Stimulated activated effector memory CD8-positive, alpha-beta T cell treated with anti-CD3 and anti-CD28 coated beads, Interleukin-12 subunit alpha, Interleukin-12 subunit beta, amount 100 ng/mL, for 72 hours (primary cell): ENCODE measurements at regions not wholly inside any gene's neighbourhood (a gene's known extent, or its start where the extent isn't known, plus 50 kb on each side); places are given as distances from the start of the nearest gene placed in this dataset.
A peak's percentile ranks its signal among the peaks of the same experiment; 100 is the strongest.

Source experiments
- ATAC-seq: fragments of 150-1000 bp; cut with Tn5 transposase; 2 replicates; pipeline ENCODE4 v1.10.0; 2021
- DNase-seq, 2 donors: peaks; one replicate each; pipeline ENCODE4 v3.0.0; 2021 to 2022; ENCODE audit warnings: low spot score in 2 of 2
- H3K27ac Mint-ChIP-seq: one replicate; pipeline ENCODE4 v1.8.0; 2022; ENCODE audit warnings: mild to moderate bottlenecking, mixed read lengths
- H3K36me3 Mint-ChIP-seq: one replicate; pipeline ENCODE4 v1.8.0; 2022; ENCODE audit warnings: mild to moderate bottlenecking, mixed read lengths
- H3K4me1 Mint-ChIP-seq: one replicate; pipeline ENCODE4 v1.8.0; 2022; ENCODE audit warnings: mixed read lengths
- H3K4me3 Mint-ChIP-seq: one replicate; pipeline ENCODE4 v1.8.0; 2022; ENCODE audit warnings: mild to moderate bottlenecking, mixed read lengths
- H3K9me3 Mint-ChIP-seq: one replicate; pipeline ENCODE4 v1.8.0; 2022; ENCODE audit warnings: mixed read lengths

DNA sequence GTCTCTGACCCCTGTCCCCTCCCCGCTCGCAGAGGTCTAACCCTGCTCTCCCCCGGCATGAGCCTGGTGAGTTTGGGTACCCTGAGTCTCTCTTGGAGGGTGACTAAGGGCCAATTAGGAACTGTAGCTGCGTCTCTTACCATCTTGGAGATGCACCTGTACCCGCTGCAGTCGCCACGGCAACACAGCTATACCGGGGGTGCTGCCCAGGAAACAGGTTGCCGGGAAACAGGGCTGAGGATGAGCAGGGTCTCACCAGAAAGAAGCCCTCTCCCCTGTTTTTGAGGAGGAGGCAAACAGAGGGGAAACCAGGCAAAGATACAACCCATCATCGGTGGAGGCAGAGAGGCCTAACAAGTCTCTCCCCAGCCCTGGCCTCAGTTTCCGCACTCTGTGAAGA, 140.2 kb downstream of the TMEM132E start:
- H3K9me3 Mint-ChIP-seq, result peaks cover 2% of the 10 kb centered on the region
- ATAC-seq (no peak), DNase-seq (no peak)
- no peaks in the 10 kb centered on the region for H3K36me3 Mint-ChIP-seq
- H3K27ac Mint-ChIP-seq, result no peak overlapping the region
- H3K4me3 Mint-ChIP-seq, result no peak overlapping the region
- no peaks in the 10 kb centered on the region for H3K4me1 Mint-ChIP-seq

DNA sequence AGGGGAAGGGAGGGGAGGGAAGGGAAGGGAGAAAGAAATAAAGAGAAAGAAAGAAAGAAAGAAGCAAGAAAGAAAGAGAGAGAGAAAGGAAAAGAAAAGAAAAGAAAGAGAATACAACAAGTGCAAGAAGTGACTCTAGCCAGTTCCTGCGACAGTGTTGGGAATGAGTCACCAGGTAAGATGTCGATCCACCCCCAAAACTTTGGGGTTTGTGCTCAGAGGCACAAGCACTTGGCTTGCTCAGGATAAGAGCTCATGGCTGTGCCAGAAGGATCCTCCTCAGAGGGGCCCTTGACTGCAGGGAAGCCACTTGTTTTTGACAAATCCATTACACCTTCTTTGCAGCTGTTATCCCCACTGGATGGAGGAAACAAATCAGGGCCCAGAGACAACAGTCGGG, 137.7 kb downstream of the TMEM132E start:
- H3K4me3 Mint-ChIP-seq, result no peak overlapping the region
- H3K9me3 Mint-ChIP-seq, result peaks cover 2% of the 10 kb centered on the region
- ATAC-seq (no peak), DNase-seq (no peak)
- no peak overlapping the region for H3K27ac Mint-ChIP-seq
- no peaks in the 10 kb centered on the region for H3K4me1 Mint-ChIP-seq
- H3K36me3 Mint-ChIP-seq, result no peaks in the 10 kb centered on the region

DNA sequence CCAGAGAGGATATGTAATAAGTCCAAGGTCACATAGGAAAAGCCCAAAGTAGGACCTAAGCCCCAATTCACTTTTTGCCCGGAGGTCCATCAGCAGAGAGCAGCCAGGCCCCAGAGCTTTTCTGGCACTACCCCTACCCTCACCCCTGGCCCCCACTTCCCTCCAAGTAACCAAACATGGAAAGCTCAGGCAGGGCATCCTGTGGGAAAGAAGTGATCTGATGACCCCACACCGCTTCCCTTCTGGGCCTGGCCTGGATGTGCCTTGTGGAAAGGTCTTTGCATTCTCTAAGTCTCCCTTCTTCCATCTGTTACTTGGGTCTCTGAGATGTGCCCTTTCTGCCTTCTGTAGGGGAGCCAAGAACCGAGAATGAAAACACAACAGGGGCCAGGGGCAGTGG, 136.9 kb downstream of the TMEM132E start:
- no peaks in the 10 kb centered on the region for H3K36me3 Mint-ChIP-seq
- H3K9me3 Mint-ChIP-seq, result peaks cover 2% of the 10 kb centered on the region
- H3K27ac Mint-ChIP-seq, result no peak overlapping the region
- ATAC-seq, result no peak
- DNase-seq, result no peak
- H3K4me1 Mint-ChIP-seq, result no peaks in the 10 kb centered on the region
- no peak overlapping the region for H3K4me3 Mint-ChIP-seq

DNA sequence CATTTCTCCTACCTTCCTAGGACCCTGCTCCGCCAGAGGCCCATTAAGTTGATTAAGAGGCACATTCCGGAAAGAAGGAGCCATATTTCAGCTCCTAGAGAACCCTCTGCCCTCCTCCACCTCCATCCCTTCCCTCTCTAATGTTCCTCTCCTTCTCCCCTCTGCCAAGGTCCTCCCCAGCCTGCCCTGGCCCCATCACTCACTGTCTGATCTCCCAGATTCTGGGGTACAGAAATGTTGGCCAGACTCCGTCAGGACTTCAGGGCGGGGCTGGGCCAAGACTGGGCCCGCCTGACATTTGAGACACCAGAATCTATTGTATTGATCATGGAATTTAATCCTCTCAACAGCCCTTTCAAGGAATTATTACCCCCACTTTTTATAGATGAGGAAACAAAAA, 136.1 kb downstream of the TMEM132E start:
- no peaks in the 10 kb centered on the region for H3K4me1 Mint-ChIP-seq
- peaks cover 2% of the 10 kb centered on the region for H3K9me3 Mint-ChIP-seq
- H3K27ac Mint-ChIP-seq, result no peak overlapping the region
- H3K36me3 Mint-ChIP-seq, result no peaks in the 10 kb centered on the region
- DNase-seq, result no peak
- ATAC-seq, result no peak
- no peak overlapping the region for H3K4me3 Mint-ChIP-seq

DNA sequence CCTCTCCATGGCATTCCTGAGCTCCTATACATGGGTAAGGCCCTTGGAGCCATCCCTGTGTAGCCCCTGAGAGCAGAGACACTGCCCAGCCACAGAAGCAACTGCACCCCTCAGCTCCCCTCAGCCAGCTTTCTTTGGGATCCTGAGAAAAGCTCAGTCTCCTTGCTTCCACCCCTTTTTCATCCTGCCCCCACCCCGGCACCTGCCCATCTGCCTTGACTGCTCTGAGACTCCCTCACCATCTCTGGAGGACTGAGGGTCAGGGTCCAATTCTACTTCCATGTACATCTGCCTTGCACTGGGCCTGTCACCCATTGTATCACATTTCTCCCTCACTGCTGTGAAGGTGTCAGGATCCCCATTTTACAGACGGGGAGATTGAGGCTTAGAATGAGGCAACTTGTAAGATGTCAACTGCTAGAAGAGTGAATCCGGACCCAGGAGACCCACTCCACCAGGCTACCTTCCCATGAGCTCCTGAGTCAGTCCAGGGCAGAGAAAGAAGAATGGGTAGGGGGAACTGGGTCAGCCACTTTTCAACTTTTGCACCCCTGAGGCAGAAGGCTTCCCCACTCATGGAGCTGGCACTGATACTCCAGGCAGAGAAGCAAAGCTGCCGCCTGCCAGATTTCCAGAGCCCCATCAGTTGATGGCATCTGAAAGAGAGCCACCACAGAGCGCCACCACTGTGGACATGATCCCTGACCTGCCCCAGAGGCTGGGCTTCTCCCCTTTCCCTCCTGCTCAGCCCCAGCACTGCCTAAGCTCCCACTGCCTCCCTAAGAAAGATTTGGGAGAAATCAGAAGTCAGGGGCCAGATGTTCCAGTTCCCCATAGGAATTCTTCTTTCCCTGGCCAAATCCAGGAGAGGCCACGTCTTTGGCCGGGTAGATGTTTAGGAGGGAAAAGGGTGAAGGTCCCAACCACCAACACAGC, 135.4 kb downstream of the TMEM132E start:
- no peak for ATAC-seq
- Mint-ChIP-seq H3K4me1 (no peaks in the 10 kb centered on the region), H3K27ac (no peak overlapping the region), H3K4me3 (no peak overlapping the region), H3K36me3 (no peaks in the 10 kb centered on the region), H3K9me3 (peaks cover 2% of the 10 kb centered on the region)
- no peak for DNase-seq

DNA sequence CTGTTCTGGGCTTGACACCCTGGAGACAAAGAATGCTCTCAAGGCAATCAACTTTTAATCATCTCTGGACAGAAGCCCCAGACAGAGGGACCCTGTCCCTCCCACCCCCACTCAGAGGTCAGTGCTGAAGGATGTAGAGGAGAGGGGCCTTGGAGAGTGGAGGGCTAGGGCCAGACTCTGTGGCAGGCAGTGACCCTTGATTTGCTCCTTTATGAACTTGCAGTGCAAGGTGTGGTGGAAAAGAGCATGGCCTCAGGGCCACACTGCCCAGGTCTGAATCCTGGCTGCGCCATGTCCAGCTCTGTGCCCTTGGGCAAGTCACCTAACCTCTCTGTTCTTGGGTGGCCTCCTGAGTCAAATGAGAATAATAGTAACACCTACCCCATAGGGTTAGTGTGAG, 134.3 kb downstream of the TMEM132E start:
- H3K4me3 Mint-ChIP-seq, result no peak overlapping the region
- H3K36me3 Mint-ChIP-seq, result no peaks in the 10 kb centered on the region
- no peak overlapping the region for H3K27ac Mint-ChIP-seq
- H3K9me3 Mint-ChIP-seq, result peaks cover 2% of the 10 kb centered on the region
- ATAC-seq (no peak), DNase-seq (no peak)
- H3K4me1 Mint-ChIP-seq, result no peaks in the 10 kb centered on the region

DNA sequence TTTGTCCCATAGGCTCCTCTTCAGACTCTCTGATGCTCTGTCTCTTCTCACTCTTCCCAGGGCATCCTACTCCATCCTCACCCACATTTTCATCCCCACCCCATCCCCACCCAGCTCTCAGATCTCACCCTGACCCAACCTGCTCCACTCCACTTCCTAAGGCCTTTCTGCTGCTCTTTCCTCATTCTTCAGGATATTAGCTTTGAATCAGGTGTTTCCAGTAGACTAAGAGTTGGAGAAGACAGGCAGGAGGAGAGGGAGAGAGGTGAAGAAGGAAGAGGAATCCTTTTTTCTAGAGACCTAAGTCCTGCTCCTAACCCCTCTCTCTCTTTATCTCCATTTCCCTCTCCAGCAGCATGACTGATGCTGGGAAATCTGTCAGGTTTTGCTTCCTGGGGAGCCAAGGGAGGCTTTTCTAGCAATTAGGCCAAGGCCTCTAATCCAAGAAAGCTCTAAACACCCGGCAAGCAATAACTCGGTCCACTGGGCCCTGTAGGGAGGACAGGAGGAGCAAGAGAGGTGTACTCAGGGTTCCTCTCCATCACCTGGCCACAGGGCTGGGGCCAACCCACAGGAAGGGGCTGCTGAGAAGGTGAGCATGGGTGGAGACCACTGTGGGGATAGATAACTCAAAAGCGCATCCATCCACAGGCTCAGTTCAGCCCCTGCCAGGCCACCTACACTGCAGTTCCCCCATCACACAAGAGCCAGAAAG, 133.3 kb downstream of the TMEM132E start:
- no peaks in the 10 kb centered on the region for H3K36me3 Mint-ChIP-seq
- ATAC-seq (no peak), DNase-seq (no peak)
- H3K4me1 Mint-ChIP-seq, result no peaks in the 10 kb centered on the region
- H3K4me3 Mint-ChIP-seq, result no peak overlapping the region
- no peak overlapping the region for H3K27ac Mint-ChIP-seq
- H3K9me3 Mint-ChIP-seq, result peaks cover 2% of the 10 kb centered on the region

DNA sequence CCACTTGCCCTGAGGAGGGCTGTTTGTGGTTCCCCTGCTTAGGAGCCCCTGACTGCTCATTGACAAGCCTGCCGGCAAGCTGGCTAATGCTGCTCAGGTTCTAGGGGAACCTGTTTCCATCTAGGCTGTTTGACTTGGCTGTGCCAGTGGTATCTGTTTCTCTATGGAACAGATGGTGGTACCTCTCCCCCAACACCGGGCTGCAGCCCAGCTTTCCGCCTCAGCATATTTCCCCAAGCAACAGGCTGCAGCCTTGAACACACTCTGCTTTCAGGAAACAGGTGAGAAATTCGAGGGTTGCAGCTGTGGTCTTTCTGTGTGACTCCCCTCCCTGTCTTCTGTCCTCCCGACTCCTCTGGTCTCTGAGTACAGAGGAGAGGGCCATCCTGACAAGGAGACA, 132.3 kb downstream of the TMEM132E start:
- DNase-seq (no peak), ATAC-seq (no peak)
- Mint-ChIP-seq H3K9me3 (peaks cover under 1% of the 10 kb centered on the region), H3K27ac (no peak overlapping the region), H3K4me3 (no peak overlapping the region), H3K4me1 (no peaks in the 10 kb centered on the region), H3K36me3 (no peaks in the 10 kb centered on the region)

DNA sequence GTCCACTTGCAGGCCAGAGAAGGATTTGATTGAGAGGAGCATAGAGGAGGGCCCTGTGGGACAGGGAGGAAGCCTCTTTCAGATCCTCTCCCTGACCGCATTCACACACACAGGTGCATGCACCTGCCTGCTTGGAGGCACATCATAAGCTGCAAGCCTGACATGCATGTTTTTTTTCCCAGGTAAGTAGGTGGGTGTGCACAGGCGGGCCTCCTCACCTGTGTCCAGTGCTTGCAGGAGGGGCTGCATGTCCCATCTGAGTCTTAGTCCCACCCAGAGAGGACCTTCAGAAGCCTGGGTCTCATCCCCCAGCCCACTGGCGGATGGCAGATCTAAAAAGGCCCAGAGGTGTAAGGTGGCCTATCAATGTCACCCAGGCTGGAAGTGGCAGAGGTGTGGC, 130.8 kb downstream of the TMEM132E start:
- Mint-ChIP-seq H3K36me3 (no peaks in the 10 kb centered on the region), H3K4me3 (no peak overlapping the region), H3K27ac (no peak overlapping the region), H3K4me1 (no peaks in the 10 kb centered on the region), H3K9me3 (no peaks in the 10 kb centered on the region)
- ATAC-seq, result no peak
- no peak for DNase-seq

DNA sequence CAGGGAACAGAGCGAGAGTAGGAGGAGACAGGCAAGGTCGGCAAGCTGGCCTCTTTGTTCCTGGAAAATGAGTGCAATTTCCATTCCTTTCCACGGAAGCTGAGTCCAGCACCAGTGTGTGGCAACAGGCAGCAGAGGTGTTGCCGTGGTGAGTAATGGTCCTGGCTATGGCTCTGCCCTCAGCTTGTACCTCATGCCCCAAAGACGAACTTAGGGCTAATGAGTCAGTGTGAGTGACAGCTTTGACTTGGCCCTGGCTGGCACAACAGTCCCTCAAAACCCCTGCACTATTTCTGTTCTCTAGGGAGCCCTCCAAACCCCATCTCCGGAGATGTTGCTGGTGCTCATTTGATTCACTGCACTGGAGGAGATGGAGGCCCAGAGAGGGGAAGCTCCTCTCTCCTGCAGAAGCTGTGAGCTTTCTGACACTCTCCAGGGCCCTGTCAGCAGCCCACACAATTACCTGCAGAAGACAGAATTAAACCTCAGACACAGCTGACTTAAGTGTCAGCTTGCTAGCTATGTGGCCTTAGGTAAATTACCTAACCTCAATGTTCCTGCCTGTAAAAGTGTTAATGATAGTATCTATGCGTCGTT, 129.9 kb downstream of the TMEM132E start:
- ATAC-seq (peak; percentile 48), DNase-seq (no peak)
- Mint-ChIP-seq H3K4me3 (no peak overlapping the region), H3K4me1 (no peaks in the 10 kb centered on the region), H3K36me3 (no peaks in the 10 kb centered on the region), H3K27ac (no peak overlapping the region), H3K9me3 (no peaks in the 10 kb centered on the region)

DNA sequence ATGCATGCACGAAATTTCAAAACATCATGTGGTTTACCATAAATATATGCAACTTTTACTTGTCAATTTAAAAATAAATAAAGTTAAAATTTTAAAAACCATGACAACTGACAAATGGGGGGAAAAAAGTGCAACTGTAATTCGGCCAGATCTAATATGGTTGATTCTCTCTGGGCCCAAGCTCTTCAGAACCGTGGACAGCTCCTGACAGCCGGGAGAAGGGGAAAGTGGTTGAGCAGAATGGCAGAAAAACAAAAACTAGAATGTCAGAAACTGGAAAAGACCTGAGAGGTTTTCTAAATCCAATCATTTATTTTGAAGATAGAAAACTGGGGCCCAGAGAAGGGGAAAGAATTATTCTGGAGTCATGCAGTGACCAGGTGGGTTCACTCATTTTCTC, 126.6 kb downstream of the TMEM132E start:
- H3K4me3 Mint-ChIP-seq, result no peak overlapping the region
- DNase-seq (no peak), ATAC-seq (no peak)
- H3K36me3 Mint-ChIP-seq, result no peaks in the 10 kb centered on the region
- H3K4me1 Mint-ChIP-seq, result no peaks in the 10 kb centered on the region
- H3K9me3 Mint-ChIP-seq, result no peaks in the 10 kb centered on the region
- H3K27ac Mint-ChIP-seq, result no peak overlapping the region

DNA sequence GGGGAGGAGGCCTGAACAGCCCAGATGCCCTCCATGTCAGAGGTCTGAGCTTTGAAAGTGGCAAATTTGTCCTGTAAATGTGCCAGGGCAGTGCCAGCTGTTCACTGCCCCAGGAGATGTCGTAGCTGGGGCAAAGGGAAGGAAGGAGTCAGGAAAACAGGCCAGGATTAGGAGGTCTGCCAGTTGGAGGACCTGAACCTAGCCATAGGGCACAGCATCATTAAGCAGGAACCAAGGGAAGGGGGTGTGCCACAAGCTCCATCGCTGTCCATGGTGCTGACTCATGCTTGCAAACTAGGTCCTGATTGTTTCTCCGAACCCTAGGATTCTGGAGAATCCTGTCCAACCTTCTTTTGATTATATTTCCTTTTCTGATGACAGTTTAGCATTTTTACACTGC, 124.2 kb downstream of the TMEM132E start:
- no peaks in the 10 kb centered on the region for H3K9me3 Mint-ChIP-seq
- H3K4me1 Mint-ChIP-seq, result no peaks in the 10 kb centered on the region
- no peak for ATAC-seq
- no peak overlapping the region for H3K27ac Mint-ChIP-seq
- DNase-seq, result no peak
- no peaks in the 10 kb centered on the region for H3K36me3 Mint-ChIP-seq
- no peak overlapping the region for H3K4me3 Mint-ChIP-seq

DNA sequence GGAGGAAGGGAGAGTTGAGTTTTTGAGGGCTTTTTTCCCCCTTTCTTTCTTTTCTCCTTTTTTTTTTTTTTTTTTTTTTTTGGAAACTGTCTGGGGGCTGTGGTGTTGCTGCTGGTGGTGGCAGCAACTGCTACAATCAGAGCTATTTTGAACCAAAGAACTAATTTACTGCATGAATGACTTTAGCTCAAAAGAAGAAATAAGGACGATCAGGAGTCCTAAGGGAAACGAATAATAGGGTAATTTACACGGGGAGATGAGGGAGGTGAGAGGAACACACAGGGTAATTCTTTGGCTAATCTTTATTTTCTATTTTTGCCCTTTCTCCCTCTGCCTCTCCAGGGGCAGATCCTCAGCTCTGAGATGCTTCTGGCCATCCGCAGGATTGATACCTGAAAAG, 119.8 kb downstream of the TMEM132E start:
- no peaks in the 10 kb centered on the region for H3K9me3 Mint-ChIP-seq
- H3K4me1 Mint-ChIP-seq, result no peaks in the 10 kb centered on the region
- DNase-seq (no peak), ATAC-seq (no peak)
- no peak overlapping the region for H3K27ac Mint-ChIP-seq
- H3K4me3 Mint-ChIP-seq, result no peak overlapping the region
- no peaks in the 10 kb centered on the region for H3K36me3 Mint-ChIP-seq

DNA sequence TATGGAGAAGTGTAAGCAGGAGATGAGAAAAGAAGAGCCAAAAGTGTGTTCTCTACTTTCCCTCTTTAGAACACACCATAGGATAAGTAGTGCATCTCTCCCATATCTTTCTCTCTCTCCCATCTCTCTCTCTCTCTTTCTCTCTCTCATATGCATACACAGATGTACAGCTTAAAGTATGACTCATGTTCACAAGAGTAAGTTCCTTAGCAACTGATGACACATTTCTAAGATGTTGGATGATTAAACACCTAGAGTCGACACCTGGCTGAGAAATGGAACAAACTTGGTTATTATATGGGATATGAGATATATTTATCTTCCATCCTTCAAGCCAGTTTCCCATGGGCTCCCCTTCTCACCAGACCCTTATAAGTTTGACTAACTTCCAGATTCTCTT, 113.5 kb downstream of the TMEM132E start:
- peaks cover 3% of the 10 kb centered on the region for H3K9me3 Mint-ChIP-seq
- H3K36me3 Mint-ChIP-seq, result no peaks in the 10 kb centered on the region
- no peak overlapping the region for H3K27ac Mint-ChIP-seq
- ATAC-seq (no peak), DNase-seq (no peak)
- H3K4me3 Mint-ChIP-seq, result no peak overlapping the region
- no peaks in the 10 kb centered on the region for H3K4me1 Mint-ChIP-seq
